Retinal pigment epithelial cell (primary cell): ENCODE measurements at regions not wholly inside any gene's neighbourhood (a gene's known extent, or its start where the extent isn't known, plus 50 kb on each side); places are given as distances from the start of the nearest gene placed in this dataset.

Experiments
- DNase-seq: peaks from one replicate; pipeline ENCODE4 v3.0.0-alpha.2; 2010; ENCODE audit warnings: low read depth
- H3K4me3 ChIP-seq: 2 replicates; pipeline ENCODE4 v1.5.1; 2011; ENCODE audit warnings: mild to moderate bottlenecking, low read length, control low read depth, moderate library complexity
- TF ChIP-seq, protein P1 (sequence below): conservative IDR thresholded peaks from 2 replicates; pipeline ENCODE4 v1.5.1; 2011; ENCODE audit warnings: low read depth, low read length, control low read depth, inconsistent platforms

DNA sequence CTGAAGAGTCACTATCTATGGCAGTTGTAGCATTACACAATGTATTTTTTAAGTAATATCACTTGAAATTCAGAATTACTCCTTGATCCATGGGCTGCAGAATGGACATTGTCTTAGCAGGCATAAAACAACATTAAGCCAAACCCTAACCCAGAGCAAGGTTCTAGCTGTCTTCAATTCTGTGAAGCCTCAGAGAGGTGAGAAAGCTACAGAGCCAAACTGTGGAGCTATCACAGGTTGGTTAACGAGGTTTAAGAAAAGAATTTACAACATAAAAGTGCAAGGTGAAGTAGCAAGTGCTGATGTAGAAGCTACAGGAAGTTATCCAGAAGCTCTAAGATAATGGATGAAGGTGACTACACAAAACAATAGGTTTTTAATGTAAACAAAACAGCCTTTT lies 582.7 kb upstream of the POT1 start:
- no peak for DNase-seq
- TF ChIP-seq, protein P1, sequence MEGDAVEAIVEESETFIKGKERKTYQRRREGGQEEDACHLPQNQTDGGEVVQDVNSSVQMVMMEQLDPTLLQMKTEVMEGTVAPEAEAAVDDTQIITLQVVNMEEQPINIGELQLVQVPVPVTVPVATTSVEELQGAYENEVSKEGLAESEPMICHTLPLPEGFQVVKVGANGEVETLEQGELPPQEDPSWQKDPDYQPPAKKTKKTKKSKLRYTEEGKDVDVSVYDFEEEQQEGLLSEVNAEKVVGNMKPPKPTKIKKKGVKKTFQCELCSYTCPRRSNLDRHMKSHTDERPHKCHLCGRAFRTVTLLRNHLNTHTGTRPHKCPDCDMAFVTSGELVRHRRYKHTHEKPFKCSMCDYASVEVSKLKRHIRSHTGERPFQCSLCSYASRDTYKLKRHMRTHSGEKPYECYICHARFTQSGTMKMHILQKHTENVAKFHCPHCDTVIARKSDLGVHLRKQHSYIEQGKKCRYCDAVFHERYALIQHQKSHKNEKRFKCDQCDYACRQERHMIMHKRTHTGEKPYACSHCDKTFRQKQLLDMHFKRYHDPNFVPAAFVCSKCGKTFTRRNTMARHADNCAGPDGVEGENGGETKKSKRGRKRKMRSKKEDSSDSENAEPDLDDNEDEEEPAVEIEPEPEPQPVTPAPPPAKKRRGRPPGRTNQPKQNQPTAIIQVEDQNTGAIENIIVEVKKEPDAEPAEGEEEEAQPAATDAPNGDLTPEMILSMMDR, result no peak
- no peak overlapping the region for H3K4me3 ChIP-seq

DNA sequence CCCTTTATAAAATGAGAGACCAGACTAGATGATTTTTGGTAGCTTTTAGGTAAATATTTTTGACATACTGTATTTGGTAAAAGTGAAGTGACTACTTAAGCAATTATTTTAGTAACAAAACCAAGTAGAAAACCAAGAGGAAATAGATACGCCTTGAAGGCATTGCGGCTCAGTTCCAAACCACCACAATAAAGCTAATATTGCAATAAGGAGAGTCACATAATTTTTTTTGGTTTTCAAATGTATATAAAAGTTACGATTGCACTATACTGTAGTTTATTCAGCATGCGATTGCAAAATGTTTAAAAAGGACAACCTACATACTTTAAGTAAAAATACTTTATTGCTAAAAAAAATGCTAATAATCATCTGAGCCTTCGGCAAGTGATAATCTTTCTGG lies 581.7 kb upstream of the POT1 start:
- TF ChIP-seq, protein P1, result no peak
- H3K4me3 ChIP-seq, result no peak overlapping the region
- DNase-seq, result no peak

DNA sequence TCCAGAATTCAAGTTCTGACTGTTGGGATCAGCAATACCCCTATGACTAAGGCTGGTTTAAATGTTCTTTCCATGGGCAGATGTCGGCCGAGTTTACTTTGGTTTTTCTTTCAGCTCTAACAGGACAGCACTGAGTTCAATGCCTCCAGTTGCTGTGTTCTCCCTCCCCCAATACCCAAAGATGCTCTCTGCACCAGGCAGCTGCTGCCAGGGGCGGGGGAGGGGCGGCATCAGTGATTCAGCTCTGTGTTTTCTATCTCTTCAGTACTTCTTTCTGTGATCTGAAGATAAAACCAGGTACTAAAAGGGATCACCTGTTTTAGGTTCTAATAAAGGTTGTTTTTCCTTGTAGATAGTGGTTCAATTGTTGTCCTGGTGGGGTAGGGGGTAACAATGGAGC lies 576.7 kb upstream of the POT1 start:
- TF ChIP-seq, protein P1, result no peak
- no peak for DNase-seq
- no peak overlapping the region for H3K4me3 ChIP-seq

DNA sequence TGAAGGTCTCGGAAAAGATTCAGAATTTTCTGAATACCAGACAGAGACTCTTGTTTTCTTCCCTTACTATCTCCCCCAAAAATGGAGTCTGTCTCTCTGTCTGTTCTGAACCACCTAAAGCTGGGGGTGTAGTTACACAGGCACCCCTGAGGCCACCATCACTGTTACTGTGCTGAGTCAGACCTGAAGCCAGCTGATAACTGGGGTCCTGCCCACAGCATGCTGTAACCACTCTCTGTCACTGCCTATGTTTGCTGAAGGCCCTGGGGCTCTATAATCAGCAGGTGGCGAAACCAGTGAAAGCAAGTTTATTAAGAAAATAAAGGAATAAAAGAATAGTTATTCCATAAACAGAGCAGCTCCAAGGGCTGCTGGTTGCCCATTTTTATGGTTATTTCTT lies 575.2 kb upstream of the POT1 start:
- TF ChIP-seq, protein P1, result no peak
- H3K4me3 ChIP-seq, result no peak overlapping the region
- no peak for DNase-seq

DNA sequence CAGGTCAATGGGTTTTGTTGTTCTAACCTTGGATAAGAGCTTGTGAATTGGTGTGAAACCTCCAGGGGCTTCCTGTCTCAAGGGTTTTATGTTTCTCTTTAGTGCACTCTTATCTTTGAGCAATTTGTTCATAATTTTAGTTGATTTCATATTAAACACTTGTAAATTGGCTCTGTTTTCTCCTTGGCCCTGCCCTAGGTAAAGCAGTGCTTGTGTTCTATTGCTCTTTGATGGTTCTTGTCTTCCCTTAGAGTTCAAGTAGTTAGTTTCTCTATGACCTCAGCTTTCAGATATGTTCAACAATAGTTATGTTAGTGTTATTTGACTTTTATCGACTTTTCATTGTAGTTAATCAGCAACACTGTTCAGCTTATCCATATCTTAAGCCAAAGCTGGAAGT lies 566.4 kb upstream of the POT1 start:
- no peak overlapping the region for H3K4me3 ChIP-seq
- no peak for DNase-seq
- TF ChIP-seq, protein P1, result no peak

DNA sequence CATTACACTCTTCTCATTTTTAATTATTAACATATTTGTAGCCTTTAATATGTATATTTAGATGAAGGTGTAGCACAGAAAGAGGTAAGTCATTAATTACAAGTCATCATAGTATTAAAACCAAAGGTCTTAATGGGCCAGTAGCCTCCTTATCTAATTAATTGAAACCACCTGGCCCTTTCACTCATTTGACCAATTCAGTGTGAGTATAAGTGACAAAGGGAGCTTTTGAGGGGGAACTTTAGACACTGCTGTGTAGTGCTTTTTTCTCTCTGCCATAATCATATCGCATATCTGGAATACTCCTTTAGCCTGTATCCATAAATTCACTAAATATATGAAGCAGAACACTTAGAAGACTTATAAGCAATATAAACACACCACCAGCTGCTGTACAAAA lies 562.9 kb upstream of the POT1 start:
- TF ChIP-seq, protein P1, result no peak
- DNase-seq, result no peak

DNA sequence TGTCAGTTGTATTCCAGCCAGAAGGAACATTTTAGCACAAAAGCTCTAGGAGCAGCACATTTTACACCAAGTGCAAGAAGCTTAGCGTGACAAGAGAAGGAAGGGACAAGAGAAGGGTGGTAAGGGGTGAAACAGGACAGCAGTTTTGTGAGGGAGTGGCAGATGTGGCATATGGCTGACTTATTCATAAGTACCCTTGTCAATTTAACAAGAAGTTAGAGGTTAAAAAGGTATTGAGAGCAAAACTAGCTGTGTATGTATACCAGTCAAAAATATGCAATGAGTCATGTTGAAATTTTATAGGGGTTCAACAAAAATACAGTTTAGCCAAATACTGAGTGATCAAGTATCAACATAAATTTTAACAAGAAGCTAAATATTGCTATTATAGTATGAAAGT lies 561.5 kb upstream of the POT1 start:
- TF ChIP-seq, protein P1, result no peak
- no peak for DNase-seq

More for the DNA sequence above, 562.9 kb upstream of the POT1 start:
- H3K4me3 ChIP-seq, result no peak overlapping the region

More for the DNA sequence above, 561.5 kb upstream of the POT1 start:
- no peak overlapping the region for H3K4me3 ChIP-seq
